GM12878 (cell line): ENCODE measurements at regions not wholly inside any gene's neighbourhood (a gene's known extent, or its start where the extent isn't known, plus 50 kb on each side); places are given as distances from the start of the nearest gene placed in this dataset.

Experiments
- CBX3 ChIP-seq: fragments of 200-600 bp; sonication (generic); IDR thresholded peaks from 2 replicates; pipeline ENCODE4 v1.6.1; 2016; ENCODE audit warnings: low read depth, borderline replicate concordance
- EZH2 ChIP-seq: IDR thresholded peaks from 2 replicates; pipeline ENCODE4 v1.6.1; 2012; ENCODE audit warnings: low read depth, mild to moderate bottlenecking, control low read depth, inconsistent platforms, low read length, borderline replicate concordance; ENCODE audit not compliant: control insufficient read depth
- GATAD2B ChIP-seq: fragments of 450-650 bp; conservative IDR thresholded peaks from 2 replicates; pipeline ENCODE4 v1.6.1; 2017; ENCODE audit warnings: low read depth, mild to moderate bottlenecking, moderate library complexity
- JUNB ChIP-seq: IDR thresholded peaks from 2 replicates; pipeline ENCODE4 v1.6.1; 2016; ENCODE audit warnings: antibody characterized with exemption, mild to moderate bottlenecking
- KLF5 ChIP-seq: fragments of 450-650 bp; IDR thresholded peaks from 2 replicates; pipeline ENCODE4 v1.6.1; 2014; ENCODE audit warnings: mild to moderate bottlenecking; ENCODE audit not compliant: partially characterized antibody
- NFYB ChIP-seq: IDR thresholded peaks from 2 replicates; pipeline ENCODE4 v1.6.1; 2011; ENCODE audit warnings: low read depth, mild to moderate bottlenecking, low read length, improper control_type of control experiment, moderate library complexity; ENCODE audit not compliant: insufficient read depth
- NR2C2 ChIP-seq: IDR thresholded peaks from 2 replicates; pipeline ENCODE4 v1.6.1; 2011; ENCODE audit warnings: borderline replicate concordance, low read depth; ENCODE audit not compliant: control insufficient read depth, insufficient read length
- RB1 ChIP-seq: fragments of 450-650 bp; formaldehyde crosslinking; IDR thresholded peaks from 2 replicates; pipeline ENCODE4 v1.6.1; 2017; ENCODE audit warnings: mild to moderate bottlenecking, borderline replicate concordance
- SPI1 ChIP-seq: IDR thresholded peaks from 2 replicates; pipeline ENCODE4 v1.6.1; 2011; ENCODE audit warnings: low read depth, mild to moderate bottlenecking, low read length, moderate library complexity, borderline replicate concordance; ENCODE audit not compliant: insufficient read depth
- ZBED1 ChIP-seq: IDR thresholded peaks from 2 replicates; pipeline ENCODE4 v1.6.1; 2016; ENCODE audit warnings: borderline replicate concordance
- ZNF217 ChIP-seq: fragments of 450-650 bp; IDR thresholded peaks from 2 replicates; pipeline ENCODE4 v1.6.1; 2017; ENCODE audit warnings: antibody characterized with exemption, mild to moderate bottlenecking
- ZNF384 ChIP-seq: IDR thresholded peaks from 2 replicates; pipeline ENCODE4 v1.6.1; 2012; ENCODE audit warnings: low read depth, mild to moderate bottlenecking, low read length, improper control_type of control experiment, borderline replicate concordance
- TF ChIP-seq, protein P1 (sequence below): fragments of 450-650 bp; formaldehyde crosslinking; IDR thresholded peaks from 2 replicates; pipeline ENCODE4 v1.5.0; 2022; ENCODE audit warnings: mild to moderate bottlenecking, missing genetic modification characterization

DNA sequence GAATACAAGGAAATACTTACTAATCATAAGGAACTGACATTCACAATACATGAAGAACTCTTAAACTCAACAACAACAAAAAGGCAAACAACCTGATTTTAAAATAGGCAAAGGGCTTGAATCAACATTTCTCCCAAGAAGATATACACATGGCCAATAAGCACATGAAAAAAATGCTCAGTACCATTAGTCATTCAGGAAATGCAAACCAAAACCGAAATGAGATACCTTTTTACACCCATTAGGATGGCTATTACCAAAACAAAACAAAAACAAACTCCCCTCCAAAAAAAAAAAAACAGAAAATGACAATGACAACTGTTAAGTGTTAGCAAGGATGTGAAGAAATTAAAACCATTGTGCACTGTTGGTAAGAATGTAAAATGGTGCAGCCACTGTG lies 104.1 kb upstream of the ZNF462 start (continued):
- TF ChIP-seq NFYB, result no peak
- no peak for TF ChIP-seq GATAD2B
- TF ChIP-seq ZBED1, result no peak
- TF ChIP-seq, protein P1, sequence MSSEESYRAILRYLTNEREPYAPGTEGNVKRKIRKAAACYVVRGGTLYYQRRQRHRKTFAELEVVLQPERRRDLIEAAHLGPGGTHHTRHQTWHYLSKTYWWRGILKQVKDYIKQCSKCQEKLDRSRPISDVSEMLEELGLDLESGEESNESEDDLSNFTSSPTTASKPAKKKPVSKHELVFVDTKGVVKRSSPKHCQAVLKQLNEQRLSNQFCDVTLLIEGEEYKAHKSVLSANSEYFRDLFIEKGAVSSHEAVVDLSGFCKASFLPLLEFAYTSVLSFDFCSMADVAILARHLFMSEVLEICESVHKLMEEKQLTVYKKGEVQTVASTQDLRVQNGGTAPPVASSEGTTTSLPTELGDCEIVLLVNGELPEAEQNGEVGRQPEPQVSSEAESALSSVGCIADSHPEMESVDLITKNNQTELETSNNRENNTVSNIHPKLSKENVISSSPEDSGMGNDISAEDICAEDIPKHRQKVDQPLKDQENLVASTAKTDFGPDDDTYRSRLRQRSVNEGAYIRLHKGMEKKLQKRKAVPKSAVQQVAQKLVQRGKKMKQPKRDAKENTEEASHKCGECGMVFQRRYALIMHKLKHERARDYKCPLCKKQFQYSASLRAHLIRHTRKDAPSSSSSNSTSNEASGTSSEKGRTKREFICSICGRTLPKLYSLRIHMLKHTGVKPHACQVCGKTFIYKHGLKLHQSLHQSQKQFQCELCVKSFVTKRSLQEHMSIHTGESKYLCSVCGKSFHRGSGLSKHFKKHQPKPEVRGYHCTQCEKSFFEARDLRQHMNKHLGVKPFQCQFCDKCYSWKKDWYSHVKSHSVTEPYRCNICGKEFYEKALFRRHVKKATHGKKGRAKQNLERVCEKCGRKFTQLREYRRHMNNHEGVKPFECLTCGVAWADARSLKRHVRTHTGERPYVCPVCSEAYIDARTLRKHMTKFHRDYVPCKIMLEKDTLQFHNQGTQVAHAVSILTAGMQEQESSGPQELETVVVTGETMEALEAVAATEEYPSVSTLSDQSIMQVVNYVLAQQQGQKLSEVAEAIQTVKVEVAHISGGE (CRISPR knock-in tag), result no peak
- no peak for TF ChIP-seq ZNF217
- peak; percentile 40 for TF ChIP-seq JUNB
- TF ChIP-seq KLF5, result no peak
- no peak for TF ChIP-seq SPI1
- no peak for TF ChIP-seq CBX3
- no peak for TF ChIP-seq EZH2
- TF ChIP-seq ZNF384, result peak; percentile 91
- no peak for TF ChIP-seq NR2C2
- no peak for TF ChIP-seq RB1
